ENCODE measurements at regions not wholly inside any gene's neighbourhood (a gene's known extent, or its start where the extent isn't known, plus 50 kb on each side); places are given as distances from the start of the nearest gene placed in this dataset.

DNA sequence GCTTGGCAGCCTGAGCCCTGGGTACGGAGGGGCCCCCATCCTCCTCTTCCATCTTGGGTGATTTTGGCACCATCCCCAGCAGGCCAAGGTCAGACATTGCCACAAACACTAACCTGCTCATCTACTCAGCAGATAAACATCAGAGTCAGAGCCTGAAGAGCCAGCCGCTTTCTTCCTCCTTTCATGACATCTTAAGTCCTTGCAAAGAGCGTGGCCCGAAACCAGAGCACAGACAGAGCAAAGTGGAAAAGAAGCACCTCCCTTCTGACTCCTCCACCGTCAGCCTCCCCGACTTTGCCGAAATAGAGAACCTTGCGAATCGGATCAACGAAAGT lies 60.4 kb upstream of the RPH3AL start:
- DNase-seq (ENCODE audit: low read depth in 2 of 2): no peak

DNA sequence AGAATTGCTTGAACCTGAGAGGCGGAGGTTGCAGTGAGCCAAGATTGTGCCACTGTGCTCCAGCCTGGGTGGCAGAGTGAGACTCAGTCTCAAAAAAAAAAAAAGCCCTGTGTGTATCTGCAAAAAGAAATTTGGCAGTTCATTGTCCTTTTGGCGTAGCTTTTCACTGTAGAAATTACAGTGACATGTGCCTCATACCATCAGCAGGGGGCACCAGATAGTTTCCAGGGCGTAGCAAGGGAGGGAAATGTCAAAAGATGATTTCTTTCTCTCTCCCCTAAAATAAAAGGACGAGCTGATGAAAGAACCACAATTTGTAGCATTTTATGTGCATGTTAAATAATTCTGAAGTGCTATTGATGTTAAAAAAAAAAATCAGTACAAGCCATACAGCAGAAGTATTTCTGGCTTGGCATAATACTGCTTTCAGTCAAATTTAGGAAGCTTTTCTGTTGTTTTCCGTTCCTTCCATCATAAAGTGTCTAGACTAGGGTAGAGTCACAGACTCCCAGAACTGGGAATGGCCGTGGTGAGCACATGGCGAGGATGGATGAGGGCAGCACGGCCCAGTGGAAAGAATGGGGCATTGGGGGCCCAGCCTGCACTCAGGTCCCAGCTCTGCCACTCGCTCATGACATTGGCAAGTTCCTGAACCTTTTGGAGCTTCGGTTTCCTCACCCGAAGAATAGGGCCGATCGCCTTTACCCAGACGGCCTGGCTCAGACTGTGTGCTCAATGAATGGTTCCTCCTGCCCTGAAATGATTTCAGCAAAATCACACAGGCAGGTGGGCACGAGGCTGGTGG lies 59.8 kb upstream of the RPH3AL start:
- peak; percentile 28 to 59 for DNase-seq (ENCODE audit: low read depth in 2 of 2)

- DNase-seq (ENCODE audit: low read depth in 2 of 2): no peak
Measured at GRCh38 chr17:411421-412120, 59.0 kb upstream of the RPH3AL start.

- DNase-seq (ENCODE audit: low read depth in 2 of 2): peak in 1 of 2 donors; percentile 43
Measured at GRCh38 chr17:410543-411401, 58.2 kb upstream of the RPH3AL start.

DNA sequence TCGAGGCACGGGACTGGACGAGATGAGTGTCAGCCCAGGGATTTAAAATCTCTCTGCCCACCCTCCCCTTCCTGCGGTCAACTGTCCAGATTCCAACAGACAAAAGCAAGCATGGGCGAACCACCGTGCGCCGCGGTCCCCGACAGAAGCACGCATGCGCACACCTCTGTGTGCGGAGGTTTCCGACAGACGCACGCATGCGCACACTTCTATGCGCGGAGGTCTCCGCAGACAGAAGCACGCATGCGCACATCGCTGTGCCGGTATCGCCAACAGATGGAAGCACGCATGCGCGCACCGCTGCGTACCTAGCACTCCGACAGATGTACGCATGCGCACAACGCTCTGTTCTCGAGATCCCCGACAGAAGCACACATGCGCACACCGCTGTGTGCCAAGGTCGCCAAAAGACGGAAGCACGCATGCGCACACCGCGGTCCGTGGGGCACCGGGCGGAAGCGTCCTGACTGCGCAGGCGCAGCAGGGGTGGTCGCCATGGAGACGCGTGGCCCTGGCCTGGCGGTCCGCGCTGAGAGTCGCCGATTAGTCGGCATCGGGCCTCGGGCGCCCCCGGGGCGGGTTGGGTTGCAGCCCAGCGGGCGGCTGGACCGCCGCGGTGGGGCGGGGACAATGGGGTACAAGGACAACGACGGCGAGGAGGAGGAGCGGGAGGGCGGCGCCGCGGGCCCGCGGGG lies 57.4 kb upstream of the RPH3AL start:
- DNase-seq (ENCODE audit: low read depth in 2 of 2): peak; percentile 98 to 99

GRCh38 chr17:409308-409847 lies 56.8 kb upstream of the RPH3AL start:
- DNase-seq (ENCODE audit: low read depth in 2 of 2): no peak

GRCh38 chr17:404703-405102 lies 52.1 kb upstream of the RPH3AL start:
- no peak for DNase-seq (ENCODE audit: low read depth in 2 of 2)

Measured in stimulated activated CD8-positive, alpha-beta memory T cell treated with anti-CD3 and anti-CD28 coated beads, Interleukin-7, amount 100 ng/mL, for 4 hours (primary cell).